IgD-negative memory B cell (primary cell): ENCODE measurements at regions not wholly inside any gene's neighbourhood (a gene's known extent, or its start where the extent isn't known, plus 50 kb on each side); places are given as distances from the start of the nearest gene placed in this dataset.

ENCODE experiments used
- H3K27ac Mint-ChIP-seq, 3 donors: one replicate each; pipeline ENCODE4 v1.8.0; 2020 to 2022; ENCODE audit warnings: mild to moderate bottlenecking in 3 of 3, mixed read lengths in 3 of 3, moderate library complexity in 1 of 3
- H3K27me3 Mint-ChIP-seq: one replicate; pipeline ENCODE4 v1.8.0; 2021; ENCODE audit warnings: mixed read lengths
- H3K36me3 Mint-ChIP-seq: one replicate; pipeline ENCODE4 v1.8.0; 2020; ENCODE audit warnings: mild to moderate bottlenecking, mixed read lengths
- H3K4me1 Mint-ChIP-seq, 3 donors: one replicate each; pipeline ENCODE4 v1.8.0; 2020 to 2022; ENCODE audit warnings: mixed read lengths in 3 of 3, mild to moderate bottlenecking in 1 of 3
- H3K4me3 Mint-ChIP-seq, 4 donors: one replicate each; pipeline ENCODE4 v1.8.0; 2020 to 2022; ENCODE audit warnings: mild to moderate bottlenecking in 4 of 4, mixed read lengths in 4 of 4, moderate library complexity in 3 of 4
- H3K9me3 Mint-ChIP-seq, 3 donors: one replicate each; pipeline ENCODE4 v1.8.0; 2020 to 2021; ENCODE audit warnings: mixed read lengths in 3 of 3, mild to moderate bottlenecking in 1 of 3

GRCh38 chr11:70532066-70532440, 133.7 kb downstream of the CTTN start:
- H3K27ac Mint-ChIP-seq = no peak overlapping the region
- peaks cover 11 to 15% (median 13%) of the 10 kb centered on the region in 3 donors for H3K9me3 Mint-ChIP-seq
- H3K4me1 Mint-ChIP-seq = peaks cover 0 to 1% (median 0%) of the 10 kb centered on the region in 3 donors
- no peak overlapping the region for H3K4me3 Mint-ChIP-seq
- H3K27me3 Mint-ChIP-seq = no peaks in the 10 kb centered on the region
- H3K36me3 Mint-ChIP-seq = no peaks in the 10 kb centered on the region

DNA sequence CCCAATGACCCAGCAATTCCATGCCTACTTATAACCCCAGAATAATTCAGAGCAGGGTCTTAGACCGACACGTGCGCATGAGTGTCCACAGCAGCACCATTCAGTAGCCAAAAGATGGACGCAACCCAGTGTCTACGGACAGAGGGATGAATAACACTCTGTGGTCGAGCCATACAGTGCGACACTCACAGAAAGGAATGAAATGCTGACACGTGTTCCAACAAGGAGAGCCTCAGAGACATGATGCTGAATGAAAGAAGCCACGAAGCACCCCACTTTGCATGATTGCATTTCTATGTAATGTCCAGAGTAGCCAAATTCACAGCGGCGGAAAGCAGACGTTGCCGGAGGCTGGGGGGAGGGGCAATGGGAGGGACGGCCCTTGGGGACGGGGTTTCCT, 134.4 kb downstream of the CTTN start:
- H3K4me3 Mint-ChIP-seq = no peak overlapping the region
- H3K27me3 Mint-ChIP-seq = peaks cover 1% of the 10 kb centered on the region
- H3K9me3 Mint-ChIP-seq = peaks cover 11 to 15% (median 13%) of the 10 kb centered on the region in 3 donors
- no peaks in the 10 kb centered on the region for H3K36me3 Mint-ChIP-seq
- peak overlapping the region in 1 of 3 donors; percentile 83 for H3K27ac Mint-ChIP-seq
- peaks cover 0 to 1% (median 0%) of the 10 kb centered on the region in 3 donors for H3K4me1 Mint-ChIP-seq

DNA sequence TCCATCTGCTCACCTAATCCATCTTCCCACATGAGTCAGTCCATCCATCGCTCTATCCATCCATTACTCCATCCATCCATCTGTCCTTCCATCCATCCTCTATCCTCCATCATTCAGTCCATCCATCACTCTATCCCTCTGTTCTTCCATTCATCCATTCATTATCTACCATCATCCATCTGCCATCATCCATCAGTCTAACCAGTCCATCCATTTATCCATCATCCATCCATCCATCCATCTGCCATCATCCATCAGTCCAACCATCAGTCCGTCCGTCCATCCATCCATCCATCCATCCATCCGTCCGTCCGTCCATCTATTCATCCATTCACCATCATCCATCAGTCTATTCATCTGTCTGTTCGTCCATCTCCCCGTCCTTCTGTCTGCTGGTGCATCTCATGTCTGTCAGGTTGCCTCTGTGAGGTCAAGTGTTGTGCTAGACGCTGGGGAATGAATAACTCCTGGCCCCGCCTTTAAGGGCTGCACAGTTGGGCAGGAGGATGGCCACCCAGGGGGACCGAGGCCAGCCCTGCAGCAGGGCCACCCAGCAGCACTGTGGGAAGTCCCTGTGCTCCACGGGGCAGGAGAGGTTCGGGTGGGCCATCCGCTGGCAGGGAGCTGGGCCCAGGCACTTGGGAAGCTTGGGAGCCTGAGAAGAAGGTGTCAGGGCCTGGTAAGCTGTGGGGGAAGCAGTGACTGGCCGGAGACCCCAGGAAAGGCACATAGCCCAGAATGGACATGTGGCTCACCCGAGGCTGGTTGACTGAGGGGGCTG, 137.1 kb downstream of the CTTN start:
- Mint-ChIP-seq H3K36me3 (no peaks in the 10 kb centered on the region), H3K27ac (no peak overlapping the region), H3K4me1 (peaks cover 0 to 1% (median 0%) of the 10 kb centered on the region in 3 donors)

GRCh38 chr11:70536051-70536877, 137.9 kb downstream of the CTTN start:
- peaks cover 0 to 1% (median 0%) of the 10 kb centered on the region in 3 donors for H3K4me1 Mint-ChIP-seq
- peaks cover 8 to 12% (median 10%) of the 10 kb centered on the region in 3 donors for H3K9me3 Mint-ChIP-seq
- H3K36me3 Mint-ChIP-seq = no peaks in the 10 kb centered on the region
- no peak overlapping the region for H3K4me3 Mint-ChIP-seq
- no peak overlapping the region for H3K27ac Mint-ChIP-seq
- H3K27me3 Mint-ChIP-seq = peaks cover 1% of the 10 kb centered on the region

More for the DNA sequence above, 137.1 kb downstream of the CTTN start:
- Mint-ChIP-seq H3K9me3 (peaks cover 7 to 10% (median 10%) of the 10 kb centered on the region in 3 donors), H3K27me3 (peaks cover 1% of the 10 kb centered on the region), H3K4me3 (no peak overlapping the region)

GRCh38 chr11:70537576-70538571, 139.5 kb downstream of the CTTN start:
- H3K27me3 Mint-ChIP-seq = peaks cover 1% of the 10 kb centered on the region
- H3K4me3 Mint-ChIP-seq = no peak overlapping the region
- no peaks in the 10 kb centered on the region for H3K36me3 Mint-ChIP-seq
- peaks cover 8 to 14% (median 10%) of the 10 kb centered on the region in 3 donors for H3K9me3 Mint-ChIP-seq
- no peak overlapping the region for H3K27ac Mint-ChIP-seq
- peaks cover 0 to 1% (median 0%) of the 10 kb centered on the region in 3 donors for H3K4me1 Mint-ChIP-seq

- H3K27ac Mint-ChIP-seq = no peak overlapping the region
- H3K4me1 Mint-ChIP-seq = peaks cover 0 to 1% (median 0%) of the 10 kb centered on the region in 3 donors
- no peak overlapping the region for H3K4me3 Mint-ChIP-seq
- H3K27me3 Mint-ChIP-seq = peaks cover 1% of the 10 kb centered on the region
- H3K36me3 Mint-ChIP-seq = no peaks in the 10 kb centered on the region
- H3K9me3 Mint-ChIP-seq = peaks cover 6 to 13% (median 8%) of the 10 kb centered on the region in 3 donors
Measured at GRCh38 chr11:70538641-70539359, 140.5 kb downstream of the CTTN start.

- Mint-ChIP-seq H3K9me3 (peaks cover 3 to 8% (median 7%) of the 10 kb centered on the region in 3 donors), H3K27ac (no peak overlapping the region)
Measured at GRCh38 chr11:70539360-70540095, 141.2 kb downstream of the CTTN start.

DNA sequence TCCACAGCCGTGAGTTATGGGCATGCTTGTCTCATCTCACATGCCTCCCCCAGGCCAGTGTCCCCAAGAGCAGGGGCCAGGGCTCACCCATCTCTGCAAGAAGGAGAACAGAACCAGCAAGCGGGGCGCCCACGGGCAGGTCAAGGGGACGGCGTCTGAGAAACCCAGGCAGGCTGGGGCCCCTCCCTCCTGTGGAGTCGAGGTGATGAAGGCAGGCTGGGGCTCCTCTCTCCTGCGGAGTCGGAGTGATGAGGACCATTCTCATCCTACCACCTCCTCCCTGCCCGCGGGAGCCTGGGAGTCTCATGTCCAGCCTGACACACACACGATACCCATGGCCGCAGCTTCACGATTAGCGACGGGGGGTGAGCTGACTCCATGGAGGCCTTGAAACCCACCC, 141.9 kb downstream of the CTTN start:
- Mint-ChIP-seq H3K27ac (no peak overlapping the region), H3K4me3 (no peak overlapping the region), H3K4me1 (peaks cover 0 to 1% (median 0%) of the 10 kb centered on the region in 3 donors), H3K27me3 (peaks cover 1% of the 10 kb centered on the region), H3K9me3 (peaks cover 1 to 6% (median 6%) of the 10 kb centered on the region in 3 donors), H3K36me3 (no peaks in the 10 kb centered on the region)

More at GRCh38 chr11:70539360-70540095, 141.2 kb downstream of the CTTN start:
- no peak overlapping the region for H3K4me3 Mint-ChIP-seq
- peaks cover 0 to 1% (median 0%) of the 10 kb centered on the region in 3 donors for H3K4me1 Mint-ChIP-seq
- no peaks in the 10 kb centered on the region for H3K36me3 Mint-ChIP-seq
- peaks cover 1% of the 10 kb centered on the region for H3K27me3 Mint-ChIP-seq

DNA sequence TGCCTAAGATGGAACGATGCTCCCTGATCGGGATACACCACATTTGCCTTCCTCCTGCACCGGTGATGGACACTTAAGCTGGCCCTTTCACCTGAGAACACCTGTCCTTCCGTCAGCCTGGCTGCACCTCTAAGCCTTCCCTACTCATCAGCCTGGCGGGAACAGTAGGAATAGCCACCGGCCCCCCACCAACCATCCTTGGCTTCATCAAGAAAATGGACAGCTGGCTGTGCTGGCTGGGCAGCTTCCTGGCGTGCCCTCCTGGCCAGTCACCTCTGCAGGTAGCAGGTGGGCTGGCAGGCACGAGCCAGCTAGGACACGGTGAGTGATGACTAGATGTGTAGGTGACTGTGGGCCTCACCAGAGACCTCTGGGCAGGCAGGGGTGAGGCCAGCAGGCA, 142.8 kb downstream of the CTTN start:
- no peak overlapping the region for H3K4me3 Mint-ChIP-seq
- H3K36me3 Mint-ChIP-seq = no peaks in the 10 kb centered on the region
- peaks cover 1% of the 10 kb centered on the region for H3K27me3 Mint-ChIP-seq
- no peak overlapping the region for H3K27ac Mint-ChIP-seq
- peaks cover 0 to 6% (median 3%) of the 10 kb centered on the region in 3 donors for H3K9me3 Mint-ChIP-seq
- peaks cover 0 to 1% (median 0%) of the 10 kb centered on the region in 3 donors for H3K4me1 Mint-ChIP-seq

DNA sequence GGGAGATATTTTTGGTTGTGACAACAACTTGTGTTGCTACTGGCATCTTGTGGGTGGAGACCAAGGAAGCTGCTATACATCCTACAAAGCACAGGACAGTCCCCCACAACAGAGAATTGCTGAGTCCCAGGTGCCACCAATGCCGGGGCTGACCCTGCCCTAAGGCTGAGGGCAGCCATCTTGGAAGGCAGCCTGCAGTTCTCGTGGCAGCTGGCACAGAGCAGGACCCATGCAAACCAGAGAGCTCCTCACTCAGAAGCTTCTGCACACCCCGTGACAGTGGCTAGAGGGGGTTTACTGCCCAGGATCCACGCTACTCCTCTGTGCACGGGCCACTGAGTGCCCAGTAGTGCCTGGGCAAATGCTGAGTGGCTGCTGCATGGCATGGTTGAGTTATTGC, 143.4 kb downstream of the CTTN start:
- peaks cover 0 to 4% (median 3%) of the 10 kb centered on the region in 3 donors for H3K9me3 Mint-ChIP-seq
- peaks cover 1% of the 10 kb centered on the region for H3K27me3 Mint-ChIP-seq
- no peak overlapping the region for H3K4me3 Mint-ChIP-seq
- no peak overlapping the region for H3K27ac Mint-ChIP-seq
- H3K4me1 Mint-ChIP-seq = peaks cover 0 to under 1% (median 0%) of the 10 kb centered on the region in 3 donors
- H3K36me3 Mint-ChIP-seq = no peaks in the 10 kb centered on the region

GRCh38 chr11:70542406-70542805, 144.1 kb downstream of the CTTN start:
- Mint-ChIP-seq H3K4me1 (no peaks in the 10 kb centered on the region), H3K27me3 (peaks cover 3% of the 10 kb centered on the region), H3K36me3 (peaks cover 3% of the 10 kb centered on the region), H3K9me3 (peaks cover 0 to 4% (median 3%) of the 10 kb centered on the region in 3 donors), H3K27ac (no peak overlapping the region), H3K4me3 (no peak overlapping the region)

DNA sequence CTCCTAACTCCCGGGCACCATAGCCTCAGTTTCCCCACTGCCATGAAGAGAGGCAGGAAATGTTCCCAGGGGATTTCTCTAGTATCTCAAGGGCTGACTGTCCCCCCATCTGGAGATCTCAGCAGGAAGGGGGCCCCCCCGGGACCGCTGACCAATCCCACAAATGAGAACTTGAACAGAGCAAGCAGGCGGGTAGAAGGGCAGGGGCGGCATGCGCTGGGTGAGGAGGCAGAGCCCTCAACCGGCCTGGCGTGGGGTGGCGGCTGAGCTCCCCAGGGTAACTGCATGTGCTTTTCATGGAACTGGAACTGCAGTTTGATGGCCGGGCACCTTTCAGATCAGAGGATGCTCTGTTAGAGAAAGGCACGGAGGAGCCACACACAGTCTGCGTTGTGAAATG, 144.5 kb downstream of the CTTN start:
- Mint-ChIP-seq H3K27ac (no peak overlapping the region), H3K36me3 (peaks cover 3% of the 10 kb centered on the region), H3K27me3 (peaks cover 5% of the 10 kb centered on the region), H3K4me3 (no peak overlapping the region), H3K9me3 (peaks cover 0 to 4% (median 3%) of the 10 kb centered on the region in 3 donors), H3K4me1 (no peaks in the 10 kb centered on the region)

GRCh38 chr11:70543611-70544010, 145.3 kb downstream of the CTTN start:
- Mint-ChIP-seq H3K27me3 (peaks cover 5% of the 10 kb centered on the region), H3K4me3 (no peak overlapping the region), H3K9me3 (peaks cover 0 to 4% (median 3%) of the 10 kb centered on the region in 3 donors), H3K36me3 (peaks cover 3% of the 10 kb centered on the region), H3K27ac (no peak overlapping the region), H3K4me1 (no peaks in the 10 kb centered on the region)
